Posterior cingulate gyrus (tissue), 11 donors: ENCODE measurements at regions not wholly inside any gene's neighbourhood (a gene's known extent, or its start where the extent isn't known, plus 50 kb on each side); places are given as distances from the start of the nearest gene placed in this dataset.

Source experiments
- DNase-seq, 10 donors: peaks; one replicate each; pipeline versions ENCODE4 v3.0.0 to v3.0.0-alpha.2; 2020 to 2021; ENCODE audit warnings: mixed read lengths in 3 of 10
- intact Hi-C: fragments of 100-400 bp; cut with DNase I; formaldehyde crosslinking; loops from one replicate; pipeline ENCODE4 v1.15.1; 2023

- no peak for DNase-seq
- intact Hi-C loops = no loop called here
Observed at GRCh38 chr10:88023676-88024075, 160.3 kb downstream of the PTEN start.

GRCh38 chr10:88026031-88026430, 162.6 kb downstream of the PTEN start:
- intact Hi-C loops = no loop called here
- no peak for DNase-seq

- DNase-seq = no peak
- intact Hi-C loops = no loop called here
Observed at GRCh38 chr10:88027570-88027969, 164.1 kb downstream of the PTEN start.

GRCh38 chr10:88028072-88028471, 164.6 kb downstream of the PTEN start:
- intact Hi-C loops = no loop called here

GRCh38 chr10:88028654-88029053, 165.2 kb downstream of the PTEN start:
- intact Hi-C loops = no loop called here
- no peak for DNase-seq

More at GRCh38 chr10:88028072-88028471, 164.6 kb downstream of the PTEN start:
- no peak for DNase-seq

- intact Hi-C loops = no loop called here
- no peak for DNase-seq
Observed at GRCh38 chr10:88032566-88032965, 169.1 kb downstream of the PTEN start.

- intact Hi-C loops = no loop called here
Observed at GRCh38 chr10:88033385-88033784, 170.0 kb downstream of the PTEN start.

GRCh38 chr10:88033793-88034192, 170.4 kb downstream of the PTEN start:
- DNase-seq = no peak
- intact Hi-C loops = no loop called here

More at GRCh38 chr10:88033385-88033784, 170.0 kb downstream of the PTEN start:
- no peak for DNase-seq

- intact Hi-C loops = no loop called here
- no peak for DNase-seq
Observed at GRCh38 chr10:88036126-88036525, 172.7 kb downstream of the PTEN start.

- DNase-seq = no peak
- intact Hi-C loops = no loop called here
Observed at GRCh38 chr10:88037623-88038022, 174.2 kb downstream of the PTEN start.

GRCh38 chr10:88038268-88038667, 174.8 kb downstream of the PTEN start:
- DNase-seq = no peak
- intact Hi-C loops = no loop called here

- intact Hi-C loops = no loop called here
- DNase-seq = no peak
Observed at GRCh38 chr10:88039496-88040200, 176.2 kb downstream of the PTEN start.

GRCh38 chr10:88041243-88042159, 178.1 kb downstream of the PTEN start:
- DNase-seq = no peak
- intact Hi-C loops = no loop called here

GRCh38 chr10:88042160-88043100, 179.0 kb downstream of the PTEN start:
- intact Hi-C loops = no loop called here
- no peak for DNase-seq

GRCh38 chr10:88045096-88045495, 181.7 kb downstream of the PTEN start:
- no peak for DNase-seq
- intact Hi-C loops = no loop called here

GRCh38 chr10:88045656-88046415, 182.4 kb downstream of the PTEN start:
- intact Hi-C loops = no loop called here
- DNase-seq = no peak

- DNase-seq = no peak
- intact Hi-C loops = no loop called here
Observed at GRCh38 chr10:88047579-88047978, 184.2 kb downstream of the PTEN start.

GRCh38 chr10:88048312-88048711, 184.9 kb downstream of the PTEN start:
- no peak for DNase-seq
- intact Hi-C loops = no loop called here

- no peak for DNase-seq
- intact Hi-C loops = no loop called here
Observed at GRCh38 chr10:88049204-88049603, 185.8 kb downstream of the PTEN start.

- intact Hi-C loops = no loop called here
- no peak for DNase-seq
Observed at GRCh38 chr10:88057720-88058119, 194.3 kb downstream of the PTEN start.
